HCT116 (cell line): ENCODE measurements at regions not wholly inside any gene's neighbourhood (a gene's known extent, or its start where the extent isn't known, plus 50 kb on each side); places are given as distances from the start of the nearest gene placed in this dataset.

ENCODE experiments used
- ATAC-seq: fragments of 200-7000 bp; cut with Tn5 transposase; 2 replicates; pipeline ENCODE4 v1.9.1; 2020; ENCODE audit warnings: mild to moderate bottlenecking, moderate library complexity
- BruUV-seq: library from RNA; stranded (reverse); fragments of 400-500 nt; replicated peaks from 2 replicates; lab custom pipeline; 2021; lab: Mats Ljungman, UMichigan
- CTCF ChIA-PET: fragments of 300-600 bp; sonication (Branson Sonifier 250); formaldehyde crosslinking; loops from one replicate; lab custom pipeline; 2021; ENCODE audit warnings: antibody characterized with exemption; lab: Charles Lee
- POLR2A ChIA-PET: fragments of 300-600, 350-600 bp; sonication (Branson Sonifier 250); formaldehyde crosslinking; loops from one replicate; lab custom pipeline; 2021; ENCODE audit warnings: antibody characterized with exemption; lab: Charles Lee
- RAD21 ChIA-PET, 2 experiments: fragments of 300-600 bp; sonication (Branson Sonifier 250); formaldehyde crosslinking; loops; one replicate each; lab custom pipeline; 2023; ENCODE audit warnings: low total read pairs in 2 of 2; ENCODE audit not compliant: uncharacterized antibody in 2 of 2, unreplicated experiment in 2 of 2, low non-redundant PET in 1 of 2; lab: Charles Lee
- DNase-seq: peaks from one replicate; pipeline ENCODE4 v3.0.0-alpha.2; 2010; ENCODE audit warnings: low read depth, low spot score
- H2AFZ ChIP-seq: fragments of 200-600 bp; shearing (Covaris generic), sonication (generic); 2 replicates; pipeline ENCODE4 v1.6.1; 2017; ENCODE audit warnings: low read depth, mixed run types, mixed read lengths, antibody characterized with exemption, low read length; ENCODE audit not compliant: poor library complexity, severe bottlenecking
- H3K27ac ChIP-seq: 2 replicates; pipeline ENCODE4 v1.5.1; 2012; ENCODE audit warnings: low read depth, low read length
- H3K27me3 ChIP-seq: fragments of 200-600 bp; sonication (generic); 2 replicates; pipeline ENCODE4 v1.6.1; 2016; ENCODE audit warnings: mixed run types, low read length, mixed read lengths; ENCODE audit not compliant: insufficient read depth
- H3K36me3 ChIP-seq, 2 experiments: fragments of 200-500 bp in 1 of 2; fragments of 200-600 bp in 1 of 2; sonication (Bioruptor generic) in 1 of 2; sonication (generic) in 1 of 2; 2 replicates each; pipeline versions ENCODE4 v1.5.1 to v1.6.1; 2014 to 2016; ENCODE audit warnings: low read length in 2 of 2, inconsistent platforms in 1 of 2, mixed read lengths in 1 of 2, mixed run types in 1 of 2; ENCODE audit not compliant: insufficient read depth in 2 of 2, control insufficient read depth in 1 of 2
- H3K4me1 ChIP-seq, 2 experiments: fragments of 200-600 bp in 1 of 2; sonication (generic) in 1 of 2; 2 replicates each; pipeline versions ENCODE4 v1.5.1 to v1.6.1; 2012 to 2017; ENCODE audit warnings: low read length in 2 of 2, inconsistent platforms in 1 of 2, mild to moderate bottlenecking in 1 of 2, mixed read lengths in 1 of 2, mixed run types in 1 of 2, moderate library complexity in 1 of 2; ENCODE audit not compliant: insufficient read depth in 2 of 2, control insufficient read depth in 1 of 2
- H3K4me2 ChIP-seq: fragments of 200-600 bp; sonication (generic); 2 replicates; pipeline ENCODE4 v1.6.1; 2017; ENCODE audit warnings: mixed run types, low read length, mixed read lengths
- H3K4me3 ChIP-seq, 2 experiments: fragments of 200-600 bp in 1 of 2; sonication (generic) in 1 of 2; replicated peaks in 1 of 2; 2 replicates each; pipeline ENCODE4 v1.5.1; 2011 to 2016; ENCODE audit warnings: low read length in 2 of 2, control low read depth in 1 of 2, low read depth in 1 of 2, mild to moderate bottlenecking in 1 of 2, mixed read lengths in 1 of 2, mixed run types in 1 of 2
- H3K79me2 ChIP-seq: fragments of 200-600 bp; sonication (generic); 2 replicates; pipeline ENCODE4 v1.6.1; 2017; ENCODE audit warnings: mild to moderate bottlenecking, mixed run types, low read length, moderate library complexity, mixed read lengths; ENCODE audit not compliant: insufficient read depth
- H3K9ac ChIP-seq: fragments of 200-600 bp; sonication (generic); 2 replicates; pipeline ENCODE4 v1.6.1; 2016; ENCODE audit warnings: low read length, mixed read lengths
- H3K9me2 ChIP-seq: fragments of 200-600 bp; sonication (generic), shearing (Covaris generic); 2 replicates; pipeline ENCODE4 v1.6.1; 2017; ENCODE audit warnings: mixed run types, mild to moderate bottlenecking, moderate library complexity; ENCODE audit not compliant: insufficient read depth
- H3K9me3 ChIP-seq, 2 experiments: fragments of 200-500 bp in 1 of 2; fragments of 200-600 bp in 1 of 2; sonication (Bioruptor generic) in 1 of 2; sonication (generic) in 1 of 2; 2 replicates each; pipeline ENCODE4 v1.6.1; 2014 to 2017; ENCODE audit warnings: low read length in 2 of 2, mixed read lengths in 2 of 2, inconsistent platforms in 1 of 2, low read depth in 1 of 2, mild to moderate bottlenecking in 1 of 2, mixed run types in 1 of 2, moderate library complexity in 1 of 2; ENCODE audit not compliant: control insufficient read depth in 1 of 2, insufficient read depth in 1 of 2
- H4K20me1 ChIP-seq: fragments of 200-600 bp; sonication (generic), shearing (Covaris generic); 2 replicates; pipeline ENCODE4 v1.6.1; 2017; ENCODE audit warnings: mixed run types, mild to moderate bottlenecking, moderate library complexity; ENCODE audit not compliant: insufficient read depth
- ATF3 ChIP-seq: IDR thresholded peaks from 2 replicates; pipeline ENCODE4 v1.6.1; 2012
- CBX3 ChIP-seq: IDR thresholded peaks from 2 replicates; pipeline ENCODE4 v1.6.1; 2012; ENCODE audit warnings: low read depth
- CEBPB ChIP-seq: IDR thresholded peaks from 2 replicates; pipeline ENCODE4 v1.6.1; 2012; ENCODE audit warnings: low read depth
- CTCF ChIP-seq, 3 experiments: fragments of 200-600 bp in 1 of 3; sonication (generic) in 1 of 3; IDR thresholded peaks in 2 of 3; conservative IDR thresholded peaks in 1 of 3; 2 replicates each; pipeline ENCODE4 v1.5.1; 2012 to 2017; ENCODE audit warnings: low read depth in 2 of 3, low read length in 2 of 3, antibody characterized with exemption in 1 of 3, borderline replicate concordance in 1 of 3, control low read depth in 1 of 3, mild to moderate bottlenecking in 1 of 3, mixed read lengths in 1 of 3, mixed run types in 1 of 3, moderate library complexity in 1 of 3; ENCODE audit not compliant: insufficient read depth in 1 of 3
- EZH2 ChIP-seq: fragments of 200-600 bp; sonication (generic); IDR thresholded peaks from 2 replicates; pipeline ENCODE4 v1.6.1; 2017; ENCODE audit warnings: antibody characterized with exemption, mixed run types
- FOSL1 ChIP-seq: IDR thresholded peaks from 2 replicates; pipeline ENCODE4 v1.6.1; 2012; ENCODE audit warnings: low read depth
- JUND ChIP-seq: IDR thresholded peaks from 2 replicates; pipeline ENCODE4 v1.6.1; 2012
- RAD21 ChIP-seq: IDR thresholded peaks from 2 replicates; pipeline ENCODE4 v1.6.1; 2012; ENCODE audit warnings: low read depth, mild to moderate bottlenecking
- SP1 ChIP-seq: IDR thresholded peaks from 2 replicates; pipeline ENCODE4 v1.6.1; 2012; ENCODE audit warnings: low read depth
- YY1 ChIP-seq: IDR thresholded peaks from 2 replicates; pipeline ENCODE4 v1.6.1; 2011; ENCODE audit warnings: low read length, low read depth, moderate library complexity, mild to moderate bottlenecking; ENCODE audit not compliant: insufficient replicate concordance; ENCODE audit errors: extremely low read depth
- ZFX ChIP-seq: fragments of 450-650 bp; IDR thresholded peaks from 2 replicates; pipeline ENCODE4 v1.6.1; 2017
- ZNF274 ChIP-seq: fragments of 200-500 bp; sonication (Bioruptor generic); IDR thresholded peaks from 2 replicates; pipeline ENCODE4 v1.6.1; 2014; ENCODE audit warnings: mild to moderate bottlenecking, low read depth, low read length, inconsistent platforms
- intact Hi-C: fragments of 100-400 bp; cut with micrococcal nuclease; formaldehyde crosslinking; loops from 2 replicates; pipeline ENCODE4 v1.10.0; 2022

- peaks cover 0 to 16% of the 10 kb centered on the region in 2 experiments; a peak in 2 of 4 replicates for H3K36me3 ChIP-seq
- H2AFZ ChIP-seq = peak overlapping the region; percentile 40
- no peaks in the 10 kb centered on the region for H3K79me2 ChIP-seq
- RAD21 ChIA-PET = no interaction called here
- no peaks in the 10 kb centered on the region for H3K27me3 ChIP-seq
- H3K27ac ChIP-seq = no peak overlapping the region
- no peak overlapping the region for H3K4me2 ChIP-seq
- no peak overlapping the region for H3K4me3 ChIP-seq
- H3K9me3 ChIP-seq = peaks cover 0 to 11% of the 10 kb centered on the region in 2 experiments; a peak in 1 of 4 replicates
- no peak overlapping the region for H3K9ac ChIP-seq
- DNase-seq (no peak), ATAC-seq (no peak)
- H3K9me2 ChIP-seq = no peaks in the 10 kb centered on the region
- POLR2A ChIA-PET = no interaction called here
- TF ChIP-seq ZNF274 (no peak), CBX3 (0 out of 2 replicates have a peak, but pooled peaks have one; percentile 12)
- TF ChIP-seq, all 23 proteins: peak for 1
- Histone ChIP-seq H4K20me1 (no peaks in the 10 kb centered on the region), H3K4me1 (peaks cover 16 to 30% of the 10 kb centered on the region in 2 experiments)
- BruUV-seq = no TSS peak
- intact Hi-C loops = no loop called here
- CTCF ChIA-PET = no interaction called here
Observed at GRCh38 chr2:225891013-225891412, 491.5 kb downstream of the NYAP2 start.

- H3K4me2 ChIP-seq = no peak overlapping the region
- H3K79me2 ChIP-seq = no peaks in the 10 kb centered on the region
- H3K27ac ChIP-seq = peak overlapping the region; percentile 33; the same call in 1 of the 2 replicates
- H3K4me3 ChIP-seq = no peak overlapping the region
- DNase-seq = peak; percentile 60
- ChIA-PET POLR2A (interaction anchor here (1.0 kb wide), 1 partner anchor 296 kb away, joined by 4 read pairs; no protein-coding TSS in a partner anchor), CTCF (interaction anchor here (0.6 to 1.1 kb wide), 8 partner anchors 10 to 913 kb away, joined by 3 to 4 read pairs (median 4); no protein-coding TSS in a partner anchor), RAD21 (no interaction called here)
- H3K27me3 ChIP-seq = no peaks in the 10 kb centered on the region
- H3K9me2 ChIP-seq = no peaks in the 10 kb centered on the region
- intact Hi-C loops = loop anchor here (1.0 to 5.0 kb wide), 3 partner anchors 226 to 1093 kb away; no protein-coding TSS in a partner anchor
- BruUV-seq = no TSS peak
- H3K36me3 ChIP-seq = peaks cover 0 to 16% of the 10 kb centered on the region in 2 experiments; a peak in 2 of 4 replicates
- H4K20me1 ChIP-seq = no peaks in the 10 kb centered on the region
- peaks cover 0 to 11% of the 10 kb centered on the region in 2 experiments; a peak in 1 of 4 replicates for H3K9me3 ChIP-seq
- no peak overlapping the region for H3K9ac ChIP-seq
- ATAC-seq = peak; percentile 76
- peak overlapping the region; percentile 21 for H2AFZ ChIP-seq
- 0 out of 2 replicates have a peak, but pooled peaks have one; percentile 63 for TF ChIP-seq ATF3
- peak; percentile 83 for TF ChIP-seq CEBPB
- peak; percentile 47 to 73 (median 65); a peak in 5 of 6 replicates for TF ChIP-seq CTCF (IDR thresholded peaks at IDR 0.05 in 2 of 3, conservative IDR thresholded peaks at IDR 0.05 in 1 of 3; ENCODE audit: borderline replicate concordance in 1 of 3, insufficient read depth in 1 of 3, low read depth in 2 of 3, low read length in 2 of 3)
- TF ChIP-seq ZFX = no peak
- no peak for TF ChIP-seq ZNF274
- TF ChIP-seq YY1 = no peak
- TF ChIP-seq JUND = peak; percentile 62
- peak; percentile 72 for TF ChIP-seq CBX3
- TF ChIP-seq SP1 = peak; percentile 35; the same call in 1 of the 2 replicates
- TF ChIP-seq RAD21 = peak; percentile 90
- no peak for TF ChIP-seq EZH2
- TF ChIP-seq FOSL1 = peak; percentile 69
- H3K4me1 ChIP-seq = peaks cover 8 to 20% of the 10 kb centered on the region in 2 experiments; a peak in 3 of 4 replicates
Observed at GRCh38 chr2:225889452-225889851, 489.9 kb downstream of the NYAP2 start.
